ENCODE measurements at regions not wholly inside any gene's neighbourhood (a gene's known extent, or its start where the extent isn't known, plus 50 kb on each side); places are given as distances from the start of the nearest gene placed in this dataset.

DNA sequence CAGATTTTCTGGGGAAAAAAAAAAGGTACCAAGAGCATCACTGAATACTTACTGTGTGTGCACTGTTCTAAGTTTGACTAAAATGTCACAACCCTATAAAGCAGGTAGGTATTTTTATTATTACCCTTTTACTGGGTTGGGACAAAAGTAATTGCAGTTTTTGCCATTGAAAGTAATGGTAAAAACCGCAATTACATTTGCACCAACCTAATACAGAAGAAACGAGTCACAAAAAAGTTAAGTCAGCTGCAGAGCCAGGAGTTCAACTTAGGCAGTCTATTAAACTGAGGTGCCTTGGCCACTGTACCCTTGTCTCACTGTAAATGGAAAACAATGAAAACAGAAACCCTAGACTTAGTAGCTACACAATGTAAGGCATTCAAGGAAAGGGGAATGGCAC, 281.9 kb downstream of the SUCLA2 start:
- H3K4ac ChIP-seq (ENCODE audit: low read depth, low read length): no peak overlapping the region
- H3K79me1 ChIP-seq (ENCODE audit: low read depth in 1 of 2, low read length in 2 of 2): no peaks in the 10 kb centered on the region
- H3K9me1 ChIP-seq (ENCODE audit: insufficient read depth, low read length): no peaks in the 10 kb centered on the region
- no CpG with 5 or more reads among the region's 2 CpGs for WGBS, 2 experiments (ENCODE audit: extremely low coverage in 2 of 2, insufficient read length in 1 of 2)
- intact Hi-C loops (cut with micrococcal nuclease): no loop called here
- H3K9me3 ChIP-seq (ENCODE audit: control insufficient read depth, insufficient read depth, low read length): no peaks in the 10 kb centered on the region
- peaks cover 10% of the 10 kb centered on the region; the same call in 1 of the 2 replicates for H3K27me3 ChIP-seq (ENCODE audit: control insufficient read depth, insufficient read depth, low read length)
- no peaks in the 10 kb centered on the region for H4K20me1 ChIP-seq (ENCODE audit: insufficient read depth, low read length)
- no peaks in the 10 kb centered on the region for H3K36me3 ChIP-seq (ENCODE audit: control insufficient read depth, insufficient read depth, low read length)
- H2AFZ ChIP-seq (replicated peaks; ENCODE audit: low read length, poor library complexity): no peak overlapping the region
- H3K14ac ChIP-seq (replicated peaks; ENCODE audit: low read depth, low read length): no peak overlapping the region
- no peak overlapping the region for H2BK20ac ChIP-seq (ENCODE audit: low read depth, low read length)
- H2BK15ac ChIP-seq (ENCODE audit: low read depth, low read length): no peak overlapping the region
- H3K4me3 ChIP-seq (ENCODE audit: insufficient read depth, low read depth, low read length): no peak overlapping the region
- no peak overlapping the region for H3K4me2 ChIP-seq (ENCODE audit: low read depth, low read length)
- no peak overlapping the region for H2AK9ac ChIP-seq (replicated peaks; ENCODE audit: low read depth, low read length, poor library complexity)
- H4K91ac ChIP-seq (ENCODE audit: insufficient read depth, low read depth, low read length): no peak overlapping the region
- DNase-seq (no peak), ATAC-seq (ENCODE audit: low read depth) (no peak)
- H2AK5ac ChIP-seq (ENCODE audit: low read depth, low read length): no peak overlapping the region
- POLR2A ChIA-PET (ENCODE audit: unreplicated experiment): no interaction called here
- no peak overlapping the region for H3K23ac ChIP-seq (ENCODE audit: low read depth, low read length)
- TF ChIP-seq MAFK (IDR thresholded peaks at IDR 0.05; ENCODE audit: low read depth, low read length): no peak
- no peak for TF ChIP-seq SMC3 (IDR thresholded peaks at IDR 0.05; ENCODE audit: low read depth, low read length)
- no peak for TF ChIP-seq RAD21 (IDR thresholded peaks at IDR 0.05; ENCODE audit: low read length)
- no peak for TF ChIP-seq POLR2A (IDR thresholded peaks at IDR 0.05; ENCODE audit: low read depth, low read length)
- TF ChIP-seq RFX5 (IDR thresholded peaks at IDR 0.05; ENCODE audit: low read depth, low read length): no peak
- no peak for TF ChIP-seq CEBPB (IDR thresholded peaks at IDR 0.05; ENCODE audit: low read depth, low read length)
- no peak for TF ChIP-seq MXI1 (IDR thresholded peaks at IDR 0.05; ENCODE audit: borderline replicate concordance, low read depth, low read length)
- TF ChIP-seq ELK1 (IDR thresholded peaks at IDR 0.05; ENCODE audit: borderline replicate concordance, low read depth, low read length): no peak
- no peak for TF ChIP-seq FOS (IDR thresholded peaks at IDR 0.05; ENCODE audit: low read depth, low read length)
- TF ChIP-seq RCOR1 (IDR thresholded peaks at IDR 0.05; ENCODE audit: insufficient replicate concordance, low read length): no peak
- CTCF ChIA-PET: no interaction called here
- no peak overlapping the region for H3K56ac ChIP-seq (ENCODE audit: extremely low read depth, insufficient read depth, low read length)
- no peaks in the 10 kb centered on the region for H3K4me1 ChIP-seq (ENCODE audit: control insufficient read depth, insufficient read depth, low read length)
- H3K9ac ChIP-seq (ENCODE audit: low read depth, low read length): no peak overlapping the region
- no peak overlapping the region for H3K18ac ChIP-seq (ENCODE audit: low read depth, low read length)
- in situ Hi-C loops (cut with MboI; ENCODE audit: low sequenced_read_pairs): no loop called here
- BruUV-seq (replicated peaks): no TSS peak
- H2BK5ac ChIP-seq (ENCODE audit: low read depth, low read length, poor library complexity, severe bottlenecking): no peak overlapping the region
- H3K27ac ChIP-seq (ENCODE audit: insufficient read depth, low read length): no peak overlapping the region
- H4K8ac ChIP-seq (ENCODE audit: low read depth in 2 of 2, low read length in 2 of 2): no peak overlapping the region
- dilution Hi-C loops (cut with HindIII; ENCODE audit: low sequenced_read_pairs, unreplicated experiment): no loop called here
- no peak overlapping the region for H4K5ac ChIP-seq (ENCODE audit: low read depth, low read length)
- H2BK120ac ChIP-seq (ENCODE audit: low read depth, low read length): no peak overlapping the region
